NB4 (cell line): ENCODE measurements at regions not wholly inside any gene's neighbourhood (a gene's known extent, or its start where the extent isn't known, plus 50 kb on each side); places are given as distances from the start of the nearest gene placed in this dataset.

Source experiments
- CTCF ChIP-seq: IDR thresholded peaks from one replicate; pipeline ENCODE4 v1.5.1; 2012; ENCODE audit warnings: low read depth, low read length
- MYC ChIP-seq: IDR thresholded peaks from 2 replicates; pipeline ENCODE4 v1.6.1; 2011; ENCODE audit warnings: low read depth, low read length
- POLR2A ChIP-seq: IDR thresholded peaks from 2 replicates; pipeline ENCODE4 v1.6.1; 2011; ENCODE audit warnings: mild to moderate bottlenecking; ENCODE audit not compliant: insufficient read length; ENCODE audit errors: extremely low read depth
- TF ChIP-seq, protein P1 (sequence below): IDR thresholded peaks from 2 replicates; pipeline ENCODE4 v1.6.1; 2011; ENCODE audit warnings: low read depth, low read length

GRCh38 chr5:35360671-35361070, 130.4 kb upstream of the PRLR start:
- TF ChIP-seq POLR2A, result no peak
- no peak for TF ChIP-seq MYC
- no peak for TF ChIP-seq CTCF
- TF ChIP-seq, protein P1, sequence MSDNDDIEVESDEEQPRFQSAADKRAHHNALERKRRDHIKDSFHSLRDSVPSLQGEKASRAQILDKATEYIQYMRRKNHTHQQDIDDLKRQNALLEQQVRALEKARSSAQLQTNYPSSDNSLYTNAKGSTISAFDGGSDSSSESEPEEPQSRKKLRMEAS, result no peak
